ENCODE measurements at regions not wholly inside any gene's neighbourhood (a gene's known extent, or its start where the extent isn't known, plus 50 kb on each side); places are given as distances from the start of the nearest gene placed in this dataset.

DNA sequence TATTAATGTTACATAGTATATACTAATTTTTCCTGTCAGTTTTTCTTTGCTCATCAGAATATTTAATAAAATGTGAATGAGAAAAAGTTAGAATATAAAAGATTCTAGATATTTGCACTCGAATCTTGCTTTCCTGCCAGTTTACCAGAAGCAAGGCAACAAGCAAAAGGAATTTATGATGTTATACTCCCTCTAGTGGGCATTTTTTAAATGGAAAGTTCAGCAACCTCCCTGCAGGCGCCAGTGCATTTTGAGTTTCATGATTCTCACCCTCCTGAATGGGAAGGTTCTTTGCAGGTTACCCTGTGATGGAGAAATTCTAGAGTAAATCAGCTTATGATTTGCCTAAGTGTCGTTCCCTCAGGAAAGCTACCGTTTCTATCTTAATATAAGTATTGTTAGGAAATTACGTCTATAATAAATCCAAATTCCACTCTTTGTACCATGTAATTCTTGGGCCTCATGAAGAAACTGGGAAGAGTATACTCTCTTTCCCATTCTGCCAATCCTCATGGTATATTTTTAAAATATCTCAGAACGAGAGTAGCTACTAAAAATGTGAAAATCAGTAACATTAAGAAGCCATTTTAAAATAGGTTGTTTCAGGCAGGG is 350.0 kb downstream of the CRPPA start:
- TF ChIP-seq, protein P1, sequence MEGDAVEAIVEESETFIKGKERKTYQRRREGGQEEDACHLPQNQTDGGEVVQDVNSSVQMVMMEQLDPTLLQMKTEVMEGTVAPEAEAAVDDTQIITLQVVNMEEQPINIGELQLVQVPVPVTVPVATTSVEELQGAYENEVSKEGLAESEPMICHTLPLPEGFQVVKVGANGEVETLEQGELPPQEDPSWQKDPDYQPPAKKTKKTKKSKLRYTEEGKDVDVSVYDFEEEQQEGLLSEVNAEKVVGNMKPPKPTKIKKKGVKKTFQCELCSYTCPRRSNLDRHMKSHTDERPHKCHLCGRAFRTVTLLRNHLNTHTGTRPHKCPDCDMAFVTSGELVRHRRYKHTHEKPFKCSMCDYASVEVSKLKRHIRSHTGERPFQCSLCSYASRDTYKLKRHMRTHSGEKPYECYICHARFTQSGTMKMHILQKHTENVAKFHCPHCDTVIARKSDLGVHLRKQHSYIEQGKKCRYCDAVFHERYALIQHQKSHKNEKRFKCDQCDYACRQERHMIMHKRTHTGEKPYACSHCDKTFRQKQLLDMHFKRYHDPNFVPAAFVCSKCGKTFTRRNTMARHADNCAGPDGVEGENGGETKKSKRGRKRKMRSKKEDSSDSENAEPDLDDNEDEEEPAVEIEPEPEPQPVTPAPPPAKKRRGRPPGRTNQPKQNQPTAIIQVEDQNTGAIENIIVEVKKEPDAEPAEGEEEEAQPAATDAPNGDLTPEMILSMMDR (IDR thresholded peaks at IDR 0.05; ENCODE audit: low read depth, low read length, poor library complexity, severe bottlenecking): peak; percentile 75
- TF ChIP-seq EZH2phosphoT487 (IDR thresholded peaks at IDR 0.05; ENCODE audit: borderline replicate concordance, low read length): no peak

All from DOHH2 (cell line).